DMS53 treated with DMSO at 0.1 percent for 48 hours (cell line): ENCODE measurements at regions not wholly inside any gene's neighbourhood (a gene's known extent, or its start where the extent isn't known, plus 50 kb on each side); places are given as distances from the start of the nearest gene placed in this dataset.

Experiments used
- DNase-seq: peaks from one replicate; lab custom pipeline; 2025; ENCODE audit not compliant: unreplicated experiment; lab: John Stamatoyannopoulos, UW

DNA sequence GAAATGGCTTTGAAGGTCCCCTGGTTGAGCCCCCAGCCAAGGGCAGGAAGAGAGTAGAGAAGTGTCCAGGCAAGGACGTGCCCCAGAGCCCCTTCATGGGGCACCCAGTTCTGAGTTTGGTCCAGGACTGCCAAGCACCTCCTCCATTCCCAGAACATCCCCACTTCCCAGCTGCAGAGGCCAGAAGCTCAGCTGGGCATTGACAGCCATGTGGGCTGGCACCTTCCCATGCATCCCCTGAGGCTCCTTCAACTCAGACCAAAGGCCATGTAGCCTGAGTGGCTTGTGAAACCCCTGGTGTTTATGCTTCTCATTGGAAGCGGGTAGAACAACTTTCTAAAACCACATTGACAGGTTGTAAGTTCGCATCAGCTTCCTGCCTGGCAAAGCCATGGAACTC lies 789.6 kb downstream of the TBC1D22A start:
- DNase-seq, result no peak

DNA sequence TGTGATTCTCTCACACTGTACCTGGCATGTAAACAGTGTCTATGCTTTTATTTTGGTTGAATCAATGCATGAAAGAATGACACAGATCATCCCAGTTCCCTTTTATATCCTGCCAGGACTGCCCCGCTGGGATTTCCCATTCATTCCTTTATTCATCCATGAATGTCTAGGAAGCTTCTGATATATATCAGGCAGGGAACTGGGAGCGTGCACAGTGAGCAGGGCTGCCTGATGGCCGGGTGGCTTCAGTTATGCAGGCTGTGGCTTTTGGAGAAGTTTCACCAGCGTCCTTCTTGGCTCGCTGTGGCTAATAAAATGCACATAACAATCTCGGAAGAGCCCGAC lies 789.0 kb downstream of the TBC1D22A start:
- DNase-seq, result no peak

DNA sequence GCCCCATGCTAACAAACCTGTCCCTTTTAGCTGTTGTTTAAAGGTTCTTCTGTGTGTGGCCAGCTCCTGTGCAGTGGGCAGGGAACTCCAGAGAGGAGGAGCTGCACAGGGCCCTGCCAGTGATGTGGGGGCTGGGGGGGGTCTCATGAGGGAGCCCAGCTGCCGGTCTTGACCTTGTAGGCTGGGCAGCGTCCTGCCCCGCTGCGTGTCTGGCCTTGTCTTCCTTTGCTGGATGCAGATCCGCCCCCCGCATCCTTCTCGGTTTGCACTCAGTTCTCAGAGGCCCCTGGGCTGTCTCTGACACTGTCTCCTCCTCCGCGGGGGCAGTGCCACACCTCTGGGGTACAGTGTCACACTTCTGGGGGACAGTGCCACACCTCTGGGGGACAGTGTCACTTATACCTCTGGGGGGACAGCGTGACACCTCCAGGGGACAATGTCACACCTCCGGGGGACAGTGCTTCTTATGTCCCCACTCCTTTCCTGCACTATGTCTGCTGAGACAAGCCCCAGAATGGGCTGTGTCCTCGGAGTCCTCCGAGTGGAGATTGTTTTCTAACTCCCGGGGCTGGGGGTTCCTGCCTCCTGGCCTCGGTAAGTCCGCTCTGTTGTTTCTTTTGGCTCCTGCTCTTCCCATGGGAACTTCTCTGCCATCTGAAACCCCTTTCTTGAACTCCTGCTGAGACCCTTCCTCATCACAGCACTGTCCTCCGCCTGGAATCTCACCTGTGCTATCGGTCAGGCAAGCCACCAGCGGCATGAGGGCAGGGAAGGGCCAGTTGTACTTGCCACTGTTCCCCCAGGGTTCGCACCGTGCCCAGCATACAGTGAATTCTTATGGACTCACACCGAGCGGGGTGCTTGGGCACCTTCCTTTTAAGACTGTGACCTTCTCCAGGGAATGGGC lies 788.3 kb downstream of the TBC1D22A start:
- DNase-seq, result no peak

DNA sequence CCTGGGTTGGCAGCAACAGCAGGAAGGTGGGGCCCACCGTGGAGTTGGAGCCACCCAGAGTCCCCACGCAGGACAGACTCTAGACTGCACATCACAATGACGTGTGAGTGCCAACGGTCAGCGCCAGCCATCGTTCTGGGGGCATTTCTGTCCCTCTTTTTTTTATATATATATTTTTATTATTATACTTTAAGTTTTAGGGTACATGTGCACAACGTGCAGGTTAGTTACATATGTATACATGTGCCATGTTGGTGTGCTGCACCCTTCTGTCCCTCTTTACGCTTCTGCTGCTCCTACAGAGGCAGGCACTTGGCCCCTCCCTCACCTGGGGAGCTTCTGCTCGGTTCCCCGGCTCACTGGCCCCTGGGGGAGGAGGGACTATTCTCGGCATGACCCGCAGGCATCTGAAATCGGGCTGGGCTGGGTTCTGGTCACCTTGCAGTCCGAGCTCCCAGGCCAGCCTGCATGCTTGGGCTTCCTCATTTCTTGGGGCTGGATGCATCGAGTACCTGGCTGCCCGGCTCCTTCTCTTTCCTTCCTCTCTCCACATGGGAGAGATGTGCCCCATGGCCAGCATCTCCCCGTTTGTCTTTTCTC lies 787.4 kb downstream of the TBC1D22A start:
- DNase-seq, result no peak

DNA sequence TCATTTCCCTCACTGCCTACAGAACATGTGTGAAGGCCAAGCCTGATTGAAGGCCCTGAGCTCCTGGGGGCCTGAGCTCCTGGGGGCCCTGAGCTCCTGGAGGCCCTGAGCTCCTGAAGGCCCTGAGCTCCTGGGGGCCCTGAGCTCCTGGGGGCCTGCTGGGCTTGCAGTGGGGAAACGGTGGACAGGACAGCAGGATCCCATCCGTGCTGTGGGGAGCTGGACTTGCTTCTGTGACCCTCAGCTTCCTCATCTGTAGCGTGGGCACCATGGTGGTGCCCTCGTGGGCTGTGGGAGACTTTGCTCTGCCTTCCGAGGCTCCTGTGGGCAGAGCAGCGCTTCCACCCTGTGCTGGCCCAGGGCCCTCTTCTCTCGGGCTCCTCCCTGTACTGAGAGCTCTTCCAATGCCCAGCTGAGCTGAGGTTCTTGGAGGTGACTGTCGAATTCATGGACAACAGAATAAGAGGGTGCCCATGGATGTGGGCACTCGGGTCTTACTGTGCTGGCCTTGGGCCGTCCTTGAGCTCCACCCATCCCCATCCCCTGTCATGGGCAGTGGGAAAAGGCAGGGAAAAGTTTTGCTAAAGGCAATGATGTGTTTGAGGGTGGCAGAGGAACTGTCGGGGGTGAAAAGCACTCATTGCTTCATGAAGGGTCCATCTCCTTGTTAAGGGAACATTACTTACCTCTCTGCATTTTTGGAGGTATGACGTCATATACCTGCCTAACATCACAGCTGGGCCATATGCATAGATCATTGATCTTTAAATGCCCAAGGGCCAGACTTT lies 786.7 kb downstream of the TBC1D22A start:
- no peak for DNase-seq

DNA sequence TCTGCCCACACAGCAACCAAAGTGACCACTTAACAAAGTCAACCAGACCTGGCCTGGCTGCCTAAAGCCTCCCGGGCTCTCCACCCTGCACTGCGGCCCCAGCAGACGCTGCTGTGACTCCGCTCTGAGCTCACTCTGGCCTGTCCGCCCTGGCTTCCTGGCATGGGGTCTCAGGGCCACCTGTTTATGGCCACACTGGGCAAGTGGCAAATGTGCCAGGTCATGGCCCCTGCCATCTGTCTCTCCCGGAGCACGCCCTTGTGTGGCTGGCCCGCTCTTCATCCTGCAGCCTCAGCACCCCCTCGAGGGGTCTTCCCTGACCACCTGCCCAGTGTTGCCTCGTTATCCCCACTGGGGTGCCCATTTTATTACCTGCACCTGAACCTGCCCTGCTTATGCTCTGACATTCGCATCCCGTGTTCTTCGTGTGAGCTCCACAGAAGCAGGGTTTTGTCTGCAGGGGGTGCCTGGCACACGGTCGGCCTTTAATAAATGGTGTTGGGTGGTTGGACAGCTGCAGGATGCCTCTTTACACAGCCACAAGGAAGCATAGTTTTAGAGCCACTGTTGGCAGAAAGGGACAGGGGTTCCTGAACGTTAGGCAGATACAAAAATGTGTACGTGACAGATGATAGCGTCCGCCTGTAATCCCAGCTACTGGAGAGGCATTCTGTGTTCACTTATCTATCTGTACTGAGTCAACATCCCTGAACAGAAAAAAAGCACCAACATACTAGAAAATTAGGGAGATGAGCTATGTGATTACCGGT lies 785.6 kb downstream of the TBC1D22A start:
- DNase-seq, result no peak

DNA sequence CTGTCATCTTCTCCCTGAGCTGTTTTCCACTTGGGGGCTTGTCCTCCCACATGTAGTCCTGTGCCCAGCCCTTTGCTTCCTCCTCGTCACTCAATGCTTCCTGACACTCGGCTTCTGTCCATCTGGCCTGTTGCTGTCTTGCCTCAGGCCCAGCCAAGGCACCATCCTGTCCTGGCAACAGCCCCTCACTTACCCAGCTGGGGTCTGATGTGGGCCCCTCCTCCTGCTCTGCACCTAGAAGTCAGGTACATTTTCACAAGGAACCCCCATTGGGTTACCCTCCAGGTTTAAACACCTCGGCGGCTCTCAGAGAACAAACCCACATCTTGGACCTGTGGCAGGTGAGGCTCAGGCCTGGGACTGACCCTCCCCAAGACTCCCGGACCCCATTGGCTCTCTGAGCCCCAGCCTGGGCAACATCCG lies 784.8 kb downstream of the TBC1D22A start:
- no peak for DNase-seq

DNA sequence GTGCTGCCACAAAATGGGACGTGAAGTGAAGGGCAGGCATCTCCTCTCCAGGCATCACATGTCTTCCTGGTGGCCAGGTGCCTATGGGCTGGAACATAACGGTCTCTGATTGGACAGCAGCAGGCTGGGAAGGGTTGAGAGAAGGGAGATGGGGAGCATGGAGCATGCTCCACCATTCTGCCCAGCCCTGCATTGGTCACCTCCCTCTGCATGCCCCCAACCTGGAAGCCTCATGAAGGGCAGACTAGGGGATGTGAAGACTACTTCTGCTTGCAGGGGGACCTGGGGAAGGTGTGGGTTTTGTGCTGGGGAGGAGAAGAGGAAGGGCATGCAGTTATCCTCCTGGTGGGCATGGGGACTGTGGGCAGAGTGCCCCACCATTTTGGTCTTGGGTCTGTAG lies 782.2 kb downstream of the TBC1D22A start:
- DNase-seq, result no peak

DNA sequence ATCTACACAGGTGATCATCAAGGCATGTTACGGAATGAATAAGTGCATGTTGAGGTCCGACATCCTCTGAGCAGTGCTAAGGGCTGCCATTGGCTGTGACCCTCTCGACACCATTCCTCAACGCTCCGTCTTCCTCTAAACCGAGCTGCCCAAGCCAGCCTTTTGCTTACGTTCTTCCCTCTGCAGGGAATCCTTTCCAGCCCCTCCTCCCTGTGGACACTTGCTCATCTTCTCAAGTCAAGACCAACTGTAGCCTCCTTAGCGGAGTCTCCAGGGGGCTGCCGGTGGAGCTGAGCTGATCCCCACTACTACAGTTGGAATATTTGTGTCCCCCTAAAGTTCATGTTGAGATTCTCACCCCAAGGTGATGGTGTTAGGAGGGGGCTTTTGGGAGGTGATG lies 781.0 kb downstream of the TBC1D22A start:
- no peak for DNase-seq

DNA sequence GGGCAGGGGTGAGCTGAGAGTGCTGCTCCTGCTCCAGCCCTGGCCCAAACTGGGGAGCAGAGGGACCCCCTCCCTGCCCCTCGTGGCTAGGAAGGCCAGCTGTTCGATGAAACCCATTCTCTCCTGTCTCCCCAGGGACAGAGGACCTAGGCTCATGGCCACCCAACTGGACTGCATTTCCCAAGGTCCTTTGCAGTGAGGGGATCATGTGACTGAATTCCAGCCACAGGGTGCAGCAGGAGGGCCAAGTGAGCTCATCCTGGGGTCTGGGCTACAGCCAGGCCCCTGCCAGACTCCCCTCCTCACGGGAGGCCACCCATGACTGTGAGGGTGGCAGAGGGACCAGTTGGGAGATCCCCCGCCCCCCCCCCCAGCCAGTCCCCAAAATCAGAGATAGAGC lies 777.6 kb downstream of the TBC1D22A start:
- no peak for DNase-seq

DNA sequence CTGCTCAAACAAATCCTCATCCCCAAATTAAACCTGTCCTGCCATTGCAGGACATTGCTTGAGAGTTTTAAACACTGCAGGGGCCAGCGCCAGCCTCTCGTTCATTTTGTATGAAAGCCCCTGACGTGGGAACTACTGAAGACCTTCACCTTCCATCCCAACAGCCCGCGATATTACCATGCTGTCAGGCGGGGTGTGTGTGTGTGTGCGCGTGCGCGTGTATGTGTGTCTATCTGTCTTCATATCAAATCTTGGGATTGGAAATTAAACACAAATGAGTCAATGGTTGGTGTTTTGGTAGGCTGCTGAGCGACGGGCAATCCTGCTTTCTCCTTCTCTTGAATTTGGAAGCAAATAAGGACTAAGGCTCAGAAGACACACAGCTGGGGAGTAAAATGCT lies 776.9 kb downstream of the TBC1D22A start:
- DNase-seq, result no peak

DNA sequence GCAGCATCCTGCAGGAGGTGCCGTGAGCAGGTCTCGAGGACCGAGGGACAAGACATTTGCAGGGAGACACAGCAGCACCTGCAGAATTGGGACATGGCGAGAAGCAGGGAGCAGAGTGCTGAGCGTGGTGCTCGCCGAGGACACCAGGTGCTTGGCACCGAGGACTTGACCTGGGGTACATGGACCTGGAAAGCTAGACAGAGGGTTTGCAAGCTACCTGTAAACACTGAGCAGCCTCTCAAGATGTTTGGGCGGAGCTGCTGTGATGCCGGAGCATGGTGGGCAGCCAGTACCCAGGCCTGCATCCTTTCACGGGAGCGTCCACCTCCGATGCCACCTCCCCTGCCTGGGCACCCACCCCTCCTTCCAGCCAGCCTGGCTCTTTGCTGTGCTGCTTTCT lies 773.2 kb downstream of the TBC1D22A start:
- no peak for DNase-seq

DNA sequence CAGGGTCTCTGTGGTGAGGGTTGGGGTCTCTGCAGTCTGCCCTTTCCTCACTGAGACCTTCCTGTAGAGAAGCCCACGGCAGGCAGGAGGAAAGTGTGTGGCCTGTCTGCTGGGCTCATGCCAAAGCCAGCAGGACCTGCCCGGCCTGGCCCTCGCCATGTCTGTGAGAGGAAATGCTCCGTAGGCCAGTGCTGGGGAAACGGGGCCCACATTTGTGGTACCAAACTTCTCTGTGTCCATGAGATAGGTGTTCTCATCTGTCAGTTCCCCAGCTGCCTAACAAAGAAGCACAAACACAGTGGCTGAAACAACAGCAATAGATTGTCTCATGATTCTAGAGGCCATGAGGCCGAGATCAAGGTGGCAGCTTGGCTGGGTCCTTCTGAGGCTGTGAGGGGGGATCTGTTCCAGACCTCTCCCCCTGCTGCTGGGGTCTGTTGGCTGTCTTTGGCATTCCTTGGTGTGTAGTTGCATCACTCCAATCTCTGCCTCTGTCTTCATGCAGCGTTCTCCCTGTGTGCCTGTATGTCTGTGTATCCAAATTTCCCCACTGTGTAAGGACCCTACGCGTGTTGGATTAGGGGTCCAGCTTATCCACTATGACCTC lies 772.5 kb downstream of the TBC1D22A start:
- no peak for DNase-seq

DNA sequence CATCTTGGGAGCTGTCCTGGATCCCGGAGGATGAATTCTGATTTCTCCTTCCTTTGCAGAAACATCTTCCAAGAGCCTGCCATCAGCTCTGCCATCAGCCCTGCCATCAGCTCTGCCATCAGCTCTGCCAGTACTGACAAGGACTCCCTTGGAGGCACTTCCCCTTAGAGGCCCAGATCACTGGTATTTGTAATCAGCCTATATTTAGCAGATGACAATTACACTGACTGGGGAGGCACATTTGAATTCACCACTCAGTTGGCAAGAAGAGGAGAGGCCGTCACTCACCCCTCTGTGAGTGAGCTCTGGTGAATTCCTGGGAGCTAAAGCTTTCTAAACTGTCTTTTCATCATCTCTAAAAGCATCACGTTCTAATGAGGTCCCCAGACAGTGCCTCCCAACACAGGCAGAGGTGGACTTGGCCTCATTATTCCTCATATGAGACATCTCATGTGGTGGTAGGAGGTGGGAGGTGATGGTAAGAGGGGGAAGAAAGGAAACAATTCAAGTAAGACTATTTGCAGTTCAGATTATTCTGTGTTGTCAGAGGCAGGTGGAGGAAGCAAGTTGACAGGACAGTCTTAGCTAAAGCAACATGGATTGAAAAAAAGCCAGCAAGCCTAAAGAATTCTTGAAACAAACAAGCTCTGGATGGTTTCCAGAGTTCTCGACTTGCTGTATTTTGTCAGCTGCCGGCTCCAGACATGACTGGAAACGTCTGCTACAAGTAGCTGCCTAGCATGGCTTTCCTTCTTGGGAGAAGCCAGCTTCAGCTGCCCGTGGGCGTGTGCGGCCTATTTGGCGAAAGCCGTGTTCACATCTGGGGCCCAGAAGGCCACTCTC lies 771.7 kb downstream of the TBC1D22A start:
- no peak for DNase-seq

DNA sequence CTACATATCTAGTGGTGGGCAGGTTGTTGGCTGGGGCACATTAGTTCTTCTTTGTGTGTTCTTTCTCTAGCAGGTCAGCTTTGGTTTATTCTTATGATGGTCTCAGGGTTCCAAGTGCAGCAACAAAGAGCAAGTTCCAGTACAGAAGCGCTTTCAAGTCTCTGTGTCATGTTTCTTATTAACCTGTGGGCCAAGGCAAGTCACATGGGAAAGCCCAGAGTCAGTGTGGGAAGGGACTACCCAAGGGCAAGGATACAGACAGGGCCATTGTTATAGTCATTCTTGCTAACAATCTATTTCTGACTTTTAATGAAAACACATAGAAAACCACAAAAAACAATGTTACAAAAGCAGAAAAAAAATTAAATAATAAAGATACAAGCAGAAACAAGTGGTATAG lies 754.6 kb downstream of the TBC1D22A start:
- DNase-seq, result no peak

DNA sequence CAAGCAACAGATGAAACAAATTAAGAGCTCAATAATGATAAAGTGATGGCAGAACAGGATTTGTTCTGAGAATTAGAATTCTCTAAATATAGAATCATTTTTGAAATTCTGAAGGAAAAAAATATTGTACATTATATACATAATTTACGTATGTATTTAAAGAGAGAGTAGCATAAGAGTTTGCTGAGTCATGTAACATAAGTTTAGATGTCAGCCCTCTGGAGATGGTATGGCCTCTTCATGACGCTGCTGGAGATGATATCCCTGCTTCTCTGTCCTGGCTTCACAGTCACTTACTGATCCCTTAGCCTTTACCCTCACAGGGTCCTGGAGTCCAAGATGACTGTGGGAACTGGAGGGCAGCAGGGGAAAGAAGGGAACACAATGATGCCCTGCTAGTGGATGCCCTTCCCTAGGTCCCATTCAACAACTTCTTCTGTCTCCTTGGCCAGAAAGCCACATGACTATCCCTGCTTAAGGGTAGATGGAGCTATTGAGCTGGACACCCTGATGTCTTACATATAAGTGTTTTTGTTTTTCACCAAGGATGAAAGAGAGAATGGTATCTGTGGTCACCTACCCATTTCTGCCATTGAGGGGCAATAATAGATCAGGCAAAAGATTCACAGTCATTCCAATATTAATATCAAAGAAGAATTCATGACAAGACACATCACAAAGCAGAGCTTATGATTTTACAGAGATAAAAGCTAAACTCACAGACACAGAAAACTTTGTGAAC lies 753.1 kb downstream of the TBC1D22A start:
- no peak for DNase-seq

DNA sequence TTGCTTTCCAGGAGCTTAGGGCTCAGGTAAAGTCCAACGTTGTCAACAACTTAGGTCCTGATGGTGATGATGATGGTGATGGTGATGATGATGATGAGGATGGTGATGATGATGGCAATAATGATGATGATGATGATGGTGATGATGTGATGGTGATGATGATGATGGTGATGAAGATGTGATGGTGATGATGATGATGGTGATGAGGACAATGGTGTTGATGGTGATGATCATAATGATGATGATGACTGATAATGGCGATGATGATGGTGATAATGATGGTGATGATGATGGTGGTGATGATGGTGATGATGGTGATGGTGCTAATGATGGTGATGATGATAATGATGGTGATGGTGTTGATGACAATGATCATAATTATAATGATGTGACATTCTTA lies 750.2 kb downstream of the TBC1D22A start:
- no peak for DNase-seq

DNA sequence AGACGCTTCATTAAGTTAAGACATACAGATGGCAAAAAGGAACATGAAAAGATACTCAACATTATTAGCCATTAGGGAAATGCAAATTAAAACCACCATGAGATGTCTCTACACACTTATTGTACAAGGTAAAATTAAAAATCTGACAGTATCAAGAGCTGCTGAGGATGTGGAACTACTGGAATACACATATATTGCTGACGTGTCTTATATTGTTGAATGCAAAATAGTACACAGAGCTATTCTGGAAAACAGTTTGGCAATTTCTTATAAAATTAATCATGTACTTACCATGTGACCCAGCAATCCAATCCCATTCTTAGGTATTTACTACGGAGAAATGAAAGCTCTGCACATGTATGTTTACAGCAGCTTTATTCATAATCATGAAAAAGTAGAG lies 742.5 kb downstream of the TBC1D22A start:
- no peak for DNase-seq

DNA sequence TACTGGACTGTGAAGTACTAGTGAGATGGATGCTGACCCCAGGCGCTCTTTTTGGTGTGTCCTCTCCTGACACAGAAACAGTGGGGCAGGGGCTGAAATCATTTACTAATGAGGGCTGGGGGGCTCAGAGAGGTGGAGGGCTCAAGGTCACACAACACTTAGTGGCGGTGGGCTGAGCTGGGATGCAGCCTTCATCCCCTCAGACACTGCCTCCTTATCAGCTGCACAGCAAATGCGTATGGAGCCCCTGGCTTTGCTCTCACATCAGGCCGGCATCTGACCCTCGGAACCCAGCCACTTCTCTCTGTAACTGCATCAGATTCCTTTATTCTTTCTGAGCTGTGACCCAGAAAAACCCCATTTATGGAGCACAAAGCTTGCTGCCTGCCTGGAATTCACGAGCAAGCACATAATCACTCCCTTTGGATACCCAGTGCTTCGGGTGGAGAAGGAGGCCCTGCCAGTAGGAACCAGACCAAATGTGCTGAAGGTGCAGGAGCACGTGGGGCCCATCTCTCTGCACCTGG lies 736.6 kb downstream of the TBC1D22A start:
- DNase-seq, result no peak
